ENCODE measurements at regions not wholly inside any gene's neighbourhood (a gene's known extent, or its start where the extent isn't known, plus 50 kb on each side); places are given as distances from the start of the nearest gene placed in this dataset.

DNA sequence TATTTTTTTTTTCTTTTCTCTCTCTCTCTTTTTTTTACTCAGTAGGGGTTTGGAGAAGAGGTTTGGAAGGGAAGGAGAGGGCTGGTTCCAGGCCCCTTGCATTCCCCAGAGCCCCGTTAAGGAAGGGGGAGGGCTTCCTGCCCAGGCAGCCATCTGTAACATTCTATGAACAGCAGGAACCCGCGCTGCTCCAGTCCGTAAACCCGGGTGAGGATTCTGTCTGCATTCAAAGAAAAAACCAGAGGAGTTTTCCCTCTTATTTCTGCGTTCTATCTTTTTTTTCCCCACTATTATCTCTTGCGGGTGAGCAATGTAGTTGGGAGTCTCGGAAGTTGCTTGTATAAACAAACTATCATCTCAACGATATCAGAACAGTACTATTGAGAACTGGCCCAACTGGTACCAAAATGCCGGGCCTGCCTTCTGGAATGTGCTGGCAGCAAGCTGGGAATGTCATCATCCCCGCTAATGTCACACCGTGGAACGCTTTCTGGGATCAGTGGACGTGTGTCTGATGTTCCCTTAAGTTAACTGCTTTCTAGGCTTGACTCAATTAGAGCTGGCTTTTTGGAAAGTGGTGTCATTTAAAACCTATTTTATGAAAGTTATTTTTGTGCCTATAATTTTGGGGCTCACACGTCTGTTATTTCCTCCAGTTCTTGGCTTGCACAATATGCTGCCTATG, 153.1 kb upstream of the MEOX2 start:
- intact Hi-C loops (cut with DNase I) = no loop called here
- TF ChIP-seq POLR2A (IDR thresholded peaks at IDR 0.05) (no peak), CTCF (IDR thresholded peaks at IDR 0.05) (no peak)
- no peak overlapping the region for H3K4me3 ChIP-seq (replicated peaks in 1 of 3)
- WGBS, 2 donors = 5 to 15% methylated on average over 15 of the region's 15 CpGs
- no peaks in the 10 kb centered on the region for H3K9me3 ChIP-seq
- DNase-seq = peak; percentile 23 to 44
- H3K27me3 ChIP-seq = no peaks in the 10 kb centered on the region
- H3K27ac ChIP-seq = peak overlapping the region; percentile 19 to 62 (median 37)
- H3K36me3 ChIP-seq = no peaks in the 10 kb centered on the region
- no peaks in the 10 kb centered on the region for H3K4me1 ChIP-seq

- H3K36me3 ChIP-seq = no peaks in the 10 kb centered on the region
- no peaks in the 10 kb centered on the region for H3K4me1 ChIP-seq
- TF ChIP-seq POLR2A (IDR thresholded peaks at IDR 0.05) (no peak), CTCF (IDR thresholded peaks at IDR 0.05) (no peak)
- no peak overlapping the region for H3K4me3 ChIP-seq (replicated peaks in 1 of 3)
- H3K27ac ChIP-seq = no peak overlapping the region
- H3K27me3 ChIP-seq = no peaks in the 10 kb centered on the region
- 89% methylated on average over 2 of the region's 2 CpGs for WGBS, 2 donors
- H3K9me3 ChIP-seq = no peaks in the 10 kb centered on the region
- intact Hi-C loops (cut with DNase I) = no loop called here
- no peak for DNase-seq
Measured at GRCh38 chr7:15838265-15838664, 151.8 kb upstream of the MEOX2 start.

GRCh38 chr7:15837306-15837950, 150.9 kb upstream of the MEOX2 start:
- TF ChIP-seq CTCF (IDR thresholded peaks at IDR 0.05) = no peak
- no peak for TF ChIP-seq POLR2A (IDR thresholded peaks at IDR 0.05)
- H3K9me3 ChIP-seq = no peaks in the 10 kb centered on the region
- 74 to 79% methylated on average over 5 of the region's 5 CpGs for WGBS, 2 donors
- H3K27me3 ChIP-seq = no peaks in the 10 kb centered on the region
- no peaks in the 10 kb centered on the region for H3K4me1 ChIP-seq
- intact Hi-C loops (cut with DNase I) = no loop called here
- no peak overlapping the region for H3K4me3 ChIP-seq (replicated peaks in 1 of 3)
- DNase-seq = no peak
- H3K27ac ChIP-seq = no peak overlapping the region
- H3K36me3 ChIP-seq = no peaks in the 10 kb centered on the region

DNA sequence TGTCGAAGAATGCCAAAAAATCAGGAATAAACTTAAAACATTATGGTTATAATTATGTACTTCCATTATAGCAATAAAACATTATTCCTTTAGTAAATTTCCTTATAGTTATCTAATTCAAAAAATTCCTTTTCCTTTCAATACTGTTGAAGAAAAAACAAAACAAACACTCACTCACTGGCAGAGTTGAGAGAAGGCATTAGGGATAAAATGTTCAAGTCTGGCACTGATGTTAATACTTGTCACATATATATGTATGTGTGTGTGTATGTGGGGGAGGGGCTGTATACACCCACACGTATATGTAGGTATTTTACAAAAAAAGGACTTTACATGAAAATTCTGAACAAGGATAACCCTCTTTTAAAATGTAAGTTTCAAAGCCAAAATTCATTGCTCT, 150.2 kb upstream of the MEOX2 start:
- DNase-seq = no peak
- no peak overlapping the region for H3K27ac ChIP-seq
- H3K36me3 ChIP-seq = no peaks in the 10 kb centered on the region
- no peaks in the 10 kb centered on the region for H3K27me3 ChIP-seq
- WGBS, 2 donors = 79 to 87% methylated on average over 2 of the region's 2 CpGs
- intact Hi-C loops (cut with DNase I) = no loop called here
- TF ChIP-seq POLR2A (IDR thresholded peaks at IDR 0.05) (no peak), CTCF (IDR thresholded peaks at IDR 0.05) (no peak)
- H3K4me1 ChIP-seq = no peaks in the 10 kb centered on the region
- H3K4me3 ChIP-seq (replicated peaks in 1 of 3) = no peak overlapping the region
- H3K9me3 ChIP-seq = no peaks in the 10 kb centered on the region

- no peak overlapping the region for H3K27ac ChIP-seq
- DNase-seq = no peak
- H3K4me1 ChIP-seq = no peaks in the 10 kb centered on the region
- H3K4me3 ChIP-seq (replicated peaks in 1 of 3) = no peak overlapping the region
- H3K9me3 ChIP-seq = no peaks in the 10 kb centered on the region
- H3K36me3 ChIP-seq = no peaks in the 10 kb centered on the region
- intact Hi-C loops (cut with DNase I) = no loop called here
- no peak for TF ChIP-seq POLR2A (IDR thresholded peaks at IDR 0.05)
- no peak for TF ChIP-seq CTCF (IDR thresholded peaks at IDR 0.05)
- 88 to 94% methylated on average over 4 of the region's 4 CpGs for WGBS, 2 donors
- H3K27me3 ChIP-seq = no peaks in the 10 kb centered on the region
Measured at GRCh38 chr7:15836041-15836440, 149.6 kb upstream of the MEOX2 start.

All from thyroid gland (tissue), 4 donors.